HepG2 (cell line): ENCODE measurements at regions not wholly inside any gene's neighbourhood (a gene's known extent, or its start where the extent isn't known, plus 50 kb on each side); places are given as distances from the start of the nearest gene placed in this dataset.
"Not testable (repeated sequence)": the region's sequence is repeated elsewhere in the genome, so short reads cannot be mapped to it uniquely, and the experiment has no call there.

Experiments
- ATAC-seq: fragments of 200-7000 bp; cut with Tn5 transposase; 3 replicates; pipeline ENCODE4 v1.9.1; 2020; ENCODE audit warnings: mild to moderate bottlenecking, moderate library complexity
- BruUV-seq: library from RNA; stranded (reverse); fragments of 400-500 nt; replicated peaks from 2 replicates; lab custom pipeline; 2021; lab: Mats Ljungman, UMichigan
- CTCF ChIA-PET: fragments of 300-600 bp; formaldehyde crosslinking; extraction: SDS; loops from one replicate; lab custom pipeline; 2021; ENCODE audit warnings: low total read pairs, inconsistent platforms, low intra/inter-chr PET ratio; lab: Yijun Ruan, JAX
- POLR2A ChIA-PET: fragments of 350-600 bp; sonication (Branson Sonifier 250); formaldehyde crosslinking; loops from one replicate; lab custom pipeline; 2020; ENCODE audit warnings: antibody characterized with exemption, inconsistent platforms; lab: Yijun Ruan, JAX
- DNase-seq: peaks from one replicate; pipeline ENCODE4 v3.0.0-alpha.2; 2015; ENCODE audit warnings: low spot score
- FAIRE-seq: peaks from 3 replicates; lab custom pipeline; 2011; peaks lifted over from hg19 to GRCh38; lab: Jason Lieb, UNC
- H2AFZ ChIP-seq: one replicate; pipeline ENCODE4 v1.6.1; 2011; ENCODE audit warnings: low read length, inconsistent platforms
- H3K27ac ChIP-seq: fragments of 300-600 bp; 3 replicates; pipeline ENCODE4 v1.8.0; 2011; ENCODE audit warnings: mixed run types, mild to moderate bottlenecking, mixed read lengths, low read length, inconsistent platforms; ENCODE audit not compliant: insufficient read depth; ENCODE audit errors: extremely low read length
- H3K27me3 ChIP-seq, 2 experiments: fragments of 200-600 bp in 1 of 2; 2 replicates in 1 of 2; 3 replicates in 1 of 2; pipeline versions ENCODE4 v1.6.0 to v1.8.0; 2011; ENCODE audit warnings: low read length in 2 of 2, mild to moderate bottlenecking in 2 of 2, moderate library complexity in 2 of 2, inconsistent platforms in 1 of 2; ENCODE audit not compliant: insufficient read depth in 2 of 2, control insufficient read depth in 1 of 2
- H3K36me3 ChIP-seq, 2 experiments: fragments of 200-600 bp in 1 of 2; replicated peaks in 1 of 2; 2 replicates in 1 of 2; 3 replicates in 1 of 2; pipeline versions ENCODE4 v1.5.1 to v1.8.0; 2011; ENCODE audit warnings: low read length in 2 of 2, inconsistent platforms in 1 of 2; ENCODE audit not compliant: insufficient read depth in 2 of 2, control insufficient read depth in 1 of 2
- H3K4me1 ChIP-seq: 2 replicates; pipeline ENCODE4 v1.5.1; 2012; ENCODE audit warnings: low read length, inconsistent platforms; ENCODE audit not compliant: insufficient read depth
- H3K4me2 ChIP-seq: 2 replicates; pipeline ENCODE4 v1.6.0; 2011; ENCODE audit warnings: low read depth, low read length, inconsistent platforms
- H3K4me3 ChIP-seq, 3 experiments: fragments of 200-600 bp in 1 of 3; sonication (generic), shearing (Covaris generic) in 1 of 3; replicated peaks in 1 of 3; 2 replicates each; pipeline ENCODE4 v1.5.1; 2011 to 2016; ENCODE audit warnings: low read length in 3 of 3, inconsistent platforms in 2 of 3, low read depth in 2 of 3, mild to moderate bottlenecking in 2 of 3, control low read depth in 1 of 3, mixed read lengths in 1 of 3; ENCODE audit not compliant: insufficient read depth in 1 of 3
- H3K79me2 ChIP-seq: one replicate; pipeline ENCODE4 v1.6.1; 2011; ENCODE audit warnings: low read length, inconsistent platforms; ENCODE audit not compliant: insufficient read depth
- H3K9ac ChIP-seq: 2 replicates; pipeline ENCODE4 v1.6.0; 2011; ENCODE audit warnings: mild to moderate bottlenecking, low read depth, low read length, inconsistent platforms; ENCODE audit not compliant: insufficient read depth
- H3K9me3 ChIP-seq: 2 replicates; pipeline ENCODE4 v1.5.1; 2012; ENCODE audit warnings: mild to moderate bottlenecking, low read length
- H4K20me1 ChIP-seq: 2 replicates; pipeline ENCODE4 v1.6.0; 2011; ENCODE audit warnings: inconsistent platforms, mild to moderate bottlenecking, low read length, moderate library complexity; ENCODE audit not compliant: insufficient read depth
- CAMTA2 ChIP-seq: sonication (generic); formaldehyde crosslinking; IDR thresholded peaks from 2 replicates; pipeline ENCODE4 v1.4.0; 2020; ENCODE audit warnings: mild to moderate bottlenecking, missing genetic modification reagents, borderline replicate concordance
- CBX5 ChIP-seq: sonication (generic); formaldehyde crosslinking; IDR thresholded peaks from 2 replicates; pipeline ENCODE4 v1.4.0; 2020; ENCODE audit warnings: missing genetic modification reagents, borderline replicate concordance
- CEBPB ChIP-seq: IDR thresholded peaks from 2 replicates; pipeline ENCODE4 v1.6.1; 2011; ENCODE audit warnings: low read depth, low read length, improper control_type of control experiment, borderline replicate concordance
- NCOA5 ChIP-seq: sonication (generic); formaldehyde crosslinking; IDR thresholded peaks from 2 replicates; pipeline ENCODE4 v1.4.0; 2020; ENCODE audit warnings: missing genetic modification reagents
- TEAD2 ChIP-seq: sonication (generic); formaldehyde crosslinking; IDR thresholded peaks from 2 replicates; pipeline ENCODE4 v1.9.0; 2021; ENCODE audit warnings: missing genetic modification reagents
- ZFX ChIP-seq: sonication (generic); formaldehyde crosslinking; IDR thresholded peaks from 2 replicates; pipeline ENCODE4 v1.4.0; 2020; ENCODE audit warnings: mild to moderate bottlenecking, low read depth, missing genetic modification reagents, moderate library complexity
- ZNF101 ChIP-seq: sonication (generic); formaldehyde crosslinking; IDR thresholded peaks from 2 replicates; pipeline ENCODE4 v1.4.0; 2020; ENCODE audit warnings: mild to moderate bottlenecking, low read depth, missing genetic modification reagents, borderline replicate concordance
- ZNF34 ChIP-seq: sonication (generic); formaldehyde crosslinking; IDR thresholded peaks from 2 replicates; pipeline ENCODE4 v1.4.0; 2020; ENCODE audit warnings: mild to moderate bottlenecking, missing genetic modification reagents, borderline replicate concordance
- ZNF724P ChIP-seq: sonication (generic); formaldehyde crosslinking; IDR thresholded peaks from 2 replicates; pipeline ENCODE4 v1.8.0; 2022; ENCODE audit warnings: missing genetic modification reagents, borderline replicate concordance
- WGBS: methylation state at CpG from one replicate; pipeline ENCODE4 v1.1.6; 2017; ENCODE audit warnings: low lambda C conversion rate; 5-methylcytosine and 5-hydroxymethylcytosine counted together
- in situ Hi-C: cut with HindIII; loops from 2 replicates; pipeline ENCODE4 v1.10.0; 2017; ENCODE audit warnings: low pct_unique_long_range_greater_than_20kb; ENCODE audit not compliant: extremely low pct_ligation_motif_present
- intact Hi-C: fragments of 100-400 bp; cut with micrococcal nuclease; formaldehyde crosslinking; loops from one replicate; pipeline ENCODE4 v1.10.0; 2022; ENCODE audit not compliant: unreplicated experiment
- TF ChIP-seq, protein P1 (sequence below): sonication (generic); formaldehyde crosslinking; IDR thresholded peaks from 2 replicates; pipeline ENCODE4 v1.5.0; 2020; ENCODE audit warnings: missing genetic modification reagents, mild to moderate bottlenecking, borderline replicate concordance
- TF ChIP-seq, protein P2 (sequence below): sonication (generic); formaldehyde crosslinking; IDR thresholded peaks from 2 replicates; pipeline ENCODE4 v1.8.0; 2022; ENCODE audit warnings: mild to moderate bottlenecking, missing genetic modification reagents; ENCODE audit not compliant: insufficient replicate concordance

DNA sequence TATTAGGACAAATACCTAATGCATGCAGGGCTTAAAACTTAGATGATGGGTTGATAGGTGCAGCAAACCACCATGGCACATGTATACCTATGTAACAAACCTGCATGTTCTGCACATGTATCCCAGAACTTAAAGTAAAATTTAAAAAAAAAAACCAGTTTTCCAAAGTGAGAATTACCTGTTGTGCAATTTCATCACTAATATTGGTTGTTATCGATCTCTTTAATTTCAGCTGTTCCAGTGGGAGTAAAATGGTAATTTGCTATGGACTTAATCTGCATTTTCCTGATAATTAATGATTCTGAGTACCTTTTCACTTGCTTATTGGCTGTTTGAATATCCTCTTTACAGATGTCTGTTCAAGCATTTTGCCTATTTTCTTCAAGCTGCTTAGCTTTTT lies 69.6 kb upstream of the RXFP1 start:
- in situ Hi-C loops, H3K36me3 ChIP-seq, H3K9me3 ChIP-seq, H4K20me1 ChIP-seq, CTCF ChIA-PET, H3K9ac ChIP-seq, intact Hi-C loops, H2AFZ ChIP-seq, H3K4me3 ChIP-seq, FAIRE-seq, POLR2A ChIA-PET, DNase-seq, H3K79me2 ChIP-seq, ATAC-seq, H3K27ac ChIP-seq, H3K4me1 ChIP-seq, BruUV-seq, H3K27me3 ChIP-seq, H3K4me2 ChIP-seq: not testable (repeated sequence)
- WGBS: 4% methylated on average over 1 of the region's 1 CpG
- TF ChIP-seq CEBPB: peak; percentile 17; the same call in 1 of the 2 replicates

DNA sequence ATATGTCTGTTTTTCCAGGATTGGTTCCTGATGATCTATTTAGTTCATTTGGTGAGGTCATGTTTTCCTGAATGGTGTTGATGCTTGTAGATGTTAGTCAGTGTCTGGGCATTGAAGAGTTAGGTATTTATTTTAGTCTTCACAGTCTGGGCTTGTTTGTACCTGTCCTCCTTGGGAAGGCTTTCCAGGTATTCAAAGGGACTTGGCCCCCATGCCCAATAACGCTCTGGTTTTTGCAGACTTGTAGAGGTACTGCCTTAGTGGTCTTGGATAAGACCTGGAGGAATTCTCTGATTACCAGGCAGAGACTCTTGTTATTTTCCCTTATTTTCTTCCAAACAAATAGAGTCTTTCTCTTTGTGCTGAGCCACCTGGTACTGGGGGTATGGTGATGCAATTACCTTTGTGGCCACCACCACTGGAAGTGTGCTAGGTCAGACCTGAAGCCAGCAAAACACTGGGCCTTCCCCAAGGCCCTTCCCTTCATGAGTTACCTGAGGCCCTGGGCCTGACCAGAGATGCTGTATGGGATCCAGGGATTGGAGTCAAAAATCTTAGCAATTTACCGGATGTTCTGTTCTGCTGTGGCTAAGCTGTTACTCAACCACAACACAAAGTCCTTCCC lies 63.3 kb upstream of the RXFP1 start:
- no peak overlapping the region for H3K4me2 ChIP-seq

More for the DNA sequence above, 63.3 kb upstream of the RXFP1 start:
- Histone ChIP-seq H3K36me3 (no peaks in the 10 kb centered on the region), H3K27me3 (no peaks in the 10 kb centered on the region), H3K9me3 (no peaks in the 10 kb centered on the region), H3K27ac (no peak overlapping the region), H4K20me1 (no peaks in the 10 kb centered on the region), H2AFZ (no peak overlapping the region), H3K4me1 (no peaks in the 10 kb centered on the region), H3K9ac (no peak overlapping the region), H3K4me3 (no peak overlapping the region), H3K79me2 (no peaks in the 10 kb centered on the region)
- ChIA-PET CTCF (no interaction called here), POLR2A (no interaction called here)
- no peak for TF ChIP-seq ZFX (CRISPR knock-in tag)
- TF ChIP-seq ZNF101 (CRISPR knock-in tag): no peak
- no peak for TF ChIP-seq ZNF724P (CRISPR knock-in tag)
- TF ChIP-seq, protein P1, sequence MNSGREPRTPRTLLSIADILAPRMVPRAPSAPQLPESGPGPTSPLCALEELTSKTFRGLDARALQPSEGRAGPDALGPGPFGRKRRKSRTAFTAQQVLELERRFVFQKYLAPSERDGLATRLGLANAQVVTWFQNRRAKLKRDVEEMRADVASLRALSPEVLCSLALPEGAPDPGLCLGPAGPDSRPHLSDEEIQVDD (CRISPR knock-in tag): no peak
- TF ChIP-seq, protein P2, sequence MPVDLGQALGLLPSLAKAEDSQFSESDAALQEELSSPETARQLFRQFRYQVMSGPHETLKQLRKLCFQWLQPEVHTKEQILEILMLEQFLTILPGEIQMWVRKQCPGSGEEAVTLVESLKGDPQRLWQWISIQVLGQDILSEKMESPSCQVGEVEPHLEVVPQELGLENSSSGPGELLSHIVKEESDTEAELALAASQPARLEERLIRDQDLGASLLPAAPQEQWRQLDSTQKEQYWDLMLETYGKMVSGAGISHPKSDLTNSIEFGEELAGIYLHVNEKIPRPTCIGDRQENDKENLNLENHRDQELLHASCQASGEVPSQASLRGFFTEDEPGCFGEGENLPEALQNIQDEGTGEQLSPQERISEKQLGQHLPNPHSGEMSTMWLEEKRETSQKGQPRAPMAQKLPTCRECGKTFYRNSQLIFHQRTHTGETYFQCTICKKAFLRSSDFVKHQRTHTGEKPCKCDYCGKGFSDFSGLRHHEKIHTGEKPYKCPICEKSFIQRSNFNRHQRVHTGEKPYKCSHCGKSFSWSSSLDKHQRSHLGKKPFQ (CRISPR knock-in tag): no peak
- TF ChIP-seq CBX5: no peak
- TF ChIP-seq CAMTA2 (CRISPR knock-in tag): no peak
- TF ChIP-seq ZNF34 (CRISPR knock-in tag): no peak
- no peak for TF ChIP-seq TEAD2 (CRISPR knock-in tag)
- TF ChIP-seq NCOA5 (CRISPR knock-in tag): no peak
- 27% methylated on average over 2 of the region's 2 CpGs for WGBS
- intact Hi-C loops: no loop called here
- BruUV-seq: no TSS peak
- DNase-seq (no peak), ATAC-seq (no peak), FAIRE-seq (no peak)
- in situ Hi-C loops: no loop called here
